ENCODE measurements at regions not wholly inside any gene's neighbourhood (a gene's known extent, or its start where the extent isn't known, plus 50 kb on each side); places are given as distances from the start of the nearest gene placed in this dataset.

DNA sequence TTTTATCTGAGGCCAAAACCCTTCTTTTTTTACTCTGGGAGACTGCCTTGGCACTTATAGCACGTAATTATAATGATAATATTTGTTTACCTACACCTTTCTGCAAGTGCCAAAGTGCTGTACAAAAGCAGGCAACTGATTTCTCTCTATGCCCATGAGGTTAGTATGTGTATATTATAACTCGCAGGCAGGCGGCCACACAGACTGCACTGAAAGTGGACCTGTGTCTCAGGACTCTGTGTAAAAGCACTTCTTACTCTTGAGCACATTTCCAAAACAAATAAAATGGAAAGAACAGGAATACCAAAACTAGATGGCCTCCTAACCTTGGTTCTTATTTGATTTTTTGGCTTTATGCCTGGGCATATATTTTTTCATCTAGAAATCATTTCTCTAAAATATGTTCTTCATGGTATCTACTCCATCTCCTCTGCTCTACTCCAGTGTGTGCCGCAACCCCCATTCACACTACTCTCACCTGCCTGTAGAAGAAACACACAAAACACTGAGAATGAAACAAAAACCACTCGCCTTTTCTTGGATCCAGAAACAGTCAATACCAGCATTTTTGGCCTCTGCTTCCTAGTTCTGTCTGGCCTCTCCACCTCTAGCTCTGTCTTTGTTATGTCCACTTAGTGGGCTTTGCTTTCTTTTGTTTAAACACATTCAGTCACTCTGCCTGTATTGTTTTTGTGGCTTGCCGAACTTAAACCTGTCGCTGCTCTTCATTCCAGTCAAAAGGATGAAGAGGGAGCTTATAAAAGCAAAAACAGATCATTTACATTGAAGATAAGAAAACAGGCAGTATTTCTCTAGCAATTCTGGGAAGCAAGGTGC is 934.5 kb upstream of the TENM3 start:
- TF ChIP-seq, protein P1, sequence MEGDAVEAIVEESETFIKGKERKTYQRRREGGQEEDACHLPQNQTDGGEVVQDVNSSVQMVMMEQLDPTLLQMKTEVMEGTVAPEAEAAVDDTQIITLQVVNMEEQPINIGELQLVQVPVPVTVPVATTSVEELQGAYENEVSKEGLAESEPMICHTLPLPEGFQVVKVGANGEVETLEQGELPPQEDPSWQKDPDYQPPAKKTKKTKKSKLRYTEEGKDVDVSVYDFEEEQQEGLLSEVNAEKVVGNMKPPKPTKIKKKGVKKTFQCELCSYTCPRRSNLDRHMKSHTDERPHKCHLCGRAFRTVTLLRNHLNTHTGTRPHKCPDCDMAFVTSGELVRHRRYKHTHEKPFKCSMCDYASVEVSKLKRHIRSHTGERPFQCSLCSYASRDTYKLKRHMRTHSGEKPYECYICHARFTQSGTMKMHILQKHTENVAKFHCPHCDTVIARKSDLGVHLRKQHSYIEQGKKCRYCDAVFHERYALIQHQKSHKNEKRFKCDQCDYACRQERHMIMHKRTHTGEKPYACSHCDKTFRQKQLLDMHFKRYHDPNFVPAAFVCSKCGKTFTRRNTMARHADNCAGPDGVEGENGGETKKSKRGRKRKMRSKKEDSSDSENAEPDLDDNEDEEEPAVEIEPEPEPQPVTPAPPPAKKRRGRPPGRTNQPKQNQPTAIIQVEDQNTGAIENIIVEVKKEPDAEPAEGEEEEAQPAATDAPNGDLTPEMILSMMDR (IDR thresholded peaks at IDR 0.05; ENCODE audit: low read length, missing control alignments) = no peak
- no peak for DNase-seq (ENCODE audit: low read depth)
- no peak overlapping the region for H3K4me3 ChIP-seq (replicated peaks; ENCODE audit: low read depth, low read length)

DNA sequence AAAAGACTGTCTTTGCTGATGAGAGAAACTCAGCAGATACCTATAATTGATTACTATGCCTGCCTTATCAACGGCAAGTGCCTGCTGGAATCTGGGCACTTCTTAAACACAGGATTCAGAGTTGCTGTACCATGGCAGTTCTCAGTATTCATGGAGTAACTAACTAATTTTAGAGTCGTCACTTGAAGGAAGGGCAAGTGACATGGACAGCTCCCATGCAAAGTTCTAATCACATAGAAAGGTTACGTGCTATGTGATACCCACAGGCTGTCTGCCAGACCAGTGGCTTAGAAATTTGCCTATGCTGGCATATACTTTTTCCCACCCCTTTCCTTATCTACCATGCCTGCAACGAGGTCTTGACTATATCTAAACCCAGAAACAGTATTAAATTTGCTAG is 931.1 kb upstream of the TENM3 start:
- no peak overlapping the region for H3K4me3 ChIP-seq (replicated peaks; ENCODE audit: low read depth, low read length)
- TF ChIP-seq, protein P1 (IDR thresholded peaks at IDR 0.05; ENCODE audit: low read length, missing control alignments) = no peak
- DNase-seq (ENCODE audit: low read depth) = no peak

DNA sequence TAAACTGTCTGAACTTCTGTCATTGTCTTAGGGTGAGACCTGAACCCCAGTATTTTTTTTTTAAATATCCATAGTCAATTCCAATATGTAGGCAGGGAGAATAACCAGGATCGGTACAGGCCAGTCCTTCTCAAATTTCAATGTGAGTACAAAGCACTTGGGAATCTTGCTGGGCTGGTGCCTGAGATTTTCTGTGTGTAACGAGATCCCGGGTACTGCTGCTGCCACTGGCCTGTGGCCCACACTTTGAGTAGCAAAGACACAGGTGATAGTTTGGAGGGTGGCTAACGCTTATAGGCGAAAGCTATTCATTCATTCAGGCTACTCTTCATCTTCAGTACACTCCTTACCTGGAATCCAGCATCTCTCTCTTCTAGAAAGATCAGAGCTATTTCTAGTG is 923.6 kb upstream of the TENM3 start:
- TF ChIP-seq, protein P1 (IDR thresholded peaks at IDR 0.05; ENCODE audit: low read length, missing control alignments) = no peak
- H3K4me3 ChIP-seq (replicated peaks; ENCODE audit: low read depth, low read length) = no peak overlapping the region
- no peak for DNase-seq (ENCODE audit: low read depth)

DNA sequence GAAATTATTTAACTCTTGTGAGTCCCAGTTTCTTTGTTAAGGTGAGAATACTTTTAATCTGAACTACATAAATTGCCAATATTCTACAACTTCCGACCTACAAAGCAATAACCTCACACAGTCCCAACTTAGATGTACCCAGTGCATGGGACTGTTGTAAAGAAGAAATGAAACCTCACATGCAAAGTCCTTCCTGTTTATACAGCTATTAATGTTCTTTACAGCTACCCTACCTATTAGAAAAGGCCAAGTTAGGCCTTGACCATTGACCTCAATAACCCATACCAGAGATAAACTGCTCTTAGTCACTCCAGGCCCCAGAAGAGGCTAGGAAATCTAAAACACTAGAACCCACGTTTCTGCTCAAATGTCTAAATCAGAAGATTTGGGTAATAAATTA is 920.1 kb upstream of the TENM3 start:
- no peak for DNase-seq (ENCODE audit: low read depth)
- no peak overlapping the region for H3K4me3 ChIP-seq (replicated peaks; ENCODE audit: low read depth, low read length)
- TF ChIP-seq, protein P1 (IDR thresholded peaks at IDR 0.05; ENCODE audit: low read length, missing control alignments) = no peak

DNA sequence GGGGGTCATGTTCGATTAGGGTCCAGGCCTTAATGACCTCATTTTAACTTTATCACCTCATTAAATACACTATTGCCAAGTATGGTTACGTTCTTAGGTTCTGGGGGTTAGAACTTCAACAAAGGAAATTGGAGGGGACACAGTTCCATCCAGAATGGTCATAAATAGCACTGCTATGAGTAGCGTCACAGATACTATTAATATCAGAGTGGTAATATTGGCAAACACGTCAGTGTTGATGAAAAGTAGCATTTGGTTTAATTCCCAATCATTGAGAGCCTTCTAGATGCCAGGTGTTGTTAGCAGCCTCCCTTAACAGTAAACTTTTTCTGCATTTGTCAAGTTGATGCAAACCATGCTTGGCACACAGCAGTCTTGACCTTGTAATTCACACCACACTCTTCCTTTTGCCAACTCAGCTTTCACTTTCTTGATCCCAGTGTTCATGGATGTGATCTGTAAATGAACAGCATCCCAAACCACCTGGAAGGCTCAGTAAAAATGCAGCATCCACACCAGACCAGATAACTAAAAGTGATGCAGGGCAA is 912.5 kb upstream of the TENM3 start:
- no peak for DNase-seq (ENCODE audit: low read depth)
- TF ChIP-seq, protein P1 (IDR thresholded peaks at IDR 0.05; ENCODE audit: low read length, missing control alignments) = no peak
- H3K4me3 ChIP-seq (replicated peaks; ENCODE audit: low read depth, low read length) = no peak overlapping the region

DNA sequence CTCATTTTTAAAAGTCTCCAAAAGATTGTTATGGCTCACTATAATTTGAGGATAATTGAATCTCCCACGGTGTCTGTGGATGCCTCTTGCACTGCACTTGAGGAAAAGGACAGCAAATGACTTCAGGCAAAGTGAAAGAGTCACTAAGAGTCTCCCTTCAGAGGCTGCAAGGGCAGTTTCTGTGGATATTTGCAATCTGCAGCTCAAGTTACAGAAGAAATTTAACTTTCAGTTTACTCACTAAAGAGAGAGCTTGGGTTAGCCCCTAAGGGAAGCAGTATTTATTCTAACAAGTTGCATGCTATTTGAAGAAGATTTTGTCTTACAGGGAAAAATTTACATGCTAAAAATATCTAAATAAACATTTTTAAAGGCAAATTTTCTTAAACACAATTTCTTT is 912.0 kb upstream of the TENM3 start:
- TF ChIP-seq, protein P1 (IDR thresholded peaks at IDR 0.05; ENCODE audit: low read length, missing control alignments) = no peak
- no peak for DNase-seq (ENCODE audit: low read depth)
- no peak overlapping the region for H3K4me3 ChIP-seq (replicated peaks; ENCODE audit: low read depth, low read length)

DNA sequence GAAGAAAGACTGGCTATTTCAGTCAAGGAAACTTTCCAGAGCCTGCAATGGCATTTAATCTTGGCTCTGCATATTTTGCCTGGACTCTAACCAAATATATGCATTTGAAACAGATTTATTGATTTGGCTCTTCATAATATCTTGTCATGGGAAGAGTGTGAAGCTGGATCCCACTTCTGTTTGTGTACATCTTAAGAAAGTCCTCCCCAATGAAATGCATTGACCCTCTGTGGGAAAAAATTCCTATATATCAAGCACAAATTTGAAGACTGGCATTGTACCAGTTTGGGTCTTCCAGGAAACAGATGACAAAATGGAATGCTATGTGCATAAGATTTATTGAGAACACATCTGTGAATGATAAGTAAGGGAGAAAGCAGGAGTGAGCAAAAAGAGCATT is 897.3 kb upstream of the TENM3 start:
- TF ChIP-seq, protein P1 (IDR thresholded peaks at IDR 0.05; ENCODE audit: low read length, missing control alignments) = no peak
- no peak for DNase-seq (ENCODE audit: low read depth)
- H3K4me3 ChIP-seq (replicated peaks; ENCODE audit: low read depth, low read length) = no peak overlapping the region
